ENCODE measurements at regions not wholly inside any gene's neighbourhood (a gene's known extent, or its start where the extent isn't known, plus 50 kb on each side); places are given as distances from the start of the nearest gene placed in this dataset.

- no peak overlapping the region for H3K27ac Mint-ChIP-seq
- no peaks in the 10 kb centered on the region for H3K36me3 Mint-ChIP-seq (ENCODE audit: low read depth)
- H3K27me3 Mint-ChIP-seq, result no peaks in the 10 kb centered on the region
- H3K4me1 Mint-ChIP-seq (ENCODE audit: low read depth), result no peaks in the 10 kb centered on the region
- peaks cover 5% of the 10 kb centered on the region for H3K9me3 Mint-ChIP-seq
- H3K4me3 Mint-ChIP-seq, result no peak overlapping the region
Measured at GRCh38 chr4:12712648-12713339, 771.3 kb downstream of the RAB28 start.

- Mint-ChIP-seq H3K4me3 (no peak overlapping the region), H3K27ac (no peak overlapping the region), H3K9me3 (no peaks in the 10 kb centered on the region), H3K36me3 (ENCODE audit: low read depth) (no peaks in the 10 kb centered on the region), H3K4me1 (ENCODE audit: low read depth) (no peaks in the 10 kb centered on the region), H3K27me3 (no peaks in the 10 kb centered on the region)
Measured at GRCh38 chr4:12707381-12708175, 776.6 kb downstream of the RAB28 start.

DNA sequence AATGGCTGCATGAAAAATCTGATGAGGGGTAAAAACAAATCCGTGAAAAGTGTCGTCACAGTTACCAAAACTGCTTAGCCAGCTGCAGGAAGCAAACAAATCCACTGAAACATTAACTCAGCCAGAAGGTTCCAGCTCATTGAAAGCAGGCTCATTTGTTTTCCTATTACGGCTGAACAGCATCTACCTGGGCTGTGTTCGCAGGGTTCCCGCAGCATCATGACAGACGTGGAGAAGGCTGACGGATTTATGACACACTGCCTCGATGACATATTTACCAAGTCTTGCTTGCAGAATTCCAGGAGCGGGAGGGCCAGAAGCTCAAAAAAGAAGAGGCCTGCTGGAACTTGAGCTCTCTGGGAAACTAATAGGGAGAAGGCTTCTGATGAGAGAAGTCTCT is 781.1 kb downstream of the RAB28 start:
- Mint-ChIP-seq H3K4me3 (no peak overlapping the region), H3K36me3 (ENCODE audit: low read depth) (no peaks in the 10 kb centered on the region), H3K9me3 (no peaks in the 10 kb centered on the region), H3K27ac (no peak overlapping the region), H3K4me1 (ENCODE audit: low read depth) (no peaks in the 10 kb centered on the region), H3K27me3 (no peaks in the 10 kb centered on the region)

DNA sequence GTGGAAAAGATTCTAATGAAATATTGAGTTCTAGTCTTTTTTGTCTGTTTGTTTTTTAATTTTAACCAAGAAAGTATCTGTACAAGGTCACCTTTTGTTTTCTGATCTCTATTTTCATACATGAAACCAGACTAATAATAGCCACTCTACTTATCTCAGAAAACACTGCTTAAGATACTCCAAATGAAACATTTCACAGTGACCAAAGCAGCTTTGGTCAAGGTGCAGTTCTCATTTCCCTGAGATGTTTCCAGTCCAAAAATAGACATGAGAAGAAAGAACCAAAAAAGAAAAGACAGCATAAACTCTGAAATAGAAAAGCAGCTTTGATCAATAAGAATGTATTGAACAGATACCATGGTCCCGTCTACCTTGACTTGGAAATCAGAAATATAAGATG is 782.8 kb downstream of the RAB28 start:
- Mint-ChIP-seq H3K9me3 (no peaks in the 10 kb centered on the region), H3K4me1 (ENCODE audit: low read depth) (no peaks in the 10 kb centered on the region), H3K36me3 (ENCODE audit: low read depth) (no peaks in the 10 kb centered on the region), H3K27me3 (no peaks in the 10 kb centered on the region), H3K4me3 (no peak overlapping the region), H3K27ac (no peak overlapping the region)

DNA sequence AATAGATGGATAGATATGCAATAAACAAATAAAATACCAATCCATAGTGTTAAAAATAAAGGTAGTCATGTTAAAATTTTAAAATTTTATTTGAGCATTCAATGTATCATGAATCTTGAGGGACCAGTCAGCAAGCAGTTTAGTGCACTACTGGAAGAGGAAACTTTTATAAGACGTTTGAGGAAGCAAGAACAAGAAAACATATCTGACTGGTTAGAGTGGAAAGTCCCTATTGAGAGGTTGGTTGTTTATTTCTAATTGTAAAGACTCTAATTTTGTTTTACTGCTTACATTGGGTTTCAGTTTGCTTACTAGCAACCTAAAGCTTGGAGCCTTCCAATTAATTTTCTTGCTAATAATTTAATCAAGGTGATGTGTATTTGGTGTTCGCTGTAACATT is 786.2 kb downstream of the RAB28 start:
- no peaks in the 10 kb centered on the region for H3K36me3 Mint-ChIP-seq (ENCODE audit: low read depth)
- H3K4me1 Mint-ChIP-seq (ENCODE audit: low read depth), result no peaks in the 10 kb centered on the region
- H3K27me3 Mint-ChIP-seq, result no peaks in the 10 kb centered on the region
- no peak overlapping the region for H3K27ac Mint-ChIP-seq
- H3K9me3 Mint-ChIP-seq, result no peaks in the 10 kb centered on the region
- H3K4me3 Mint-ChIP-seq, result no peak overlapping the region

DNA sequence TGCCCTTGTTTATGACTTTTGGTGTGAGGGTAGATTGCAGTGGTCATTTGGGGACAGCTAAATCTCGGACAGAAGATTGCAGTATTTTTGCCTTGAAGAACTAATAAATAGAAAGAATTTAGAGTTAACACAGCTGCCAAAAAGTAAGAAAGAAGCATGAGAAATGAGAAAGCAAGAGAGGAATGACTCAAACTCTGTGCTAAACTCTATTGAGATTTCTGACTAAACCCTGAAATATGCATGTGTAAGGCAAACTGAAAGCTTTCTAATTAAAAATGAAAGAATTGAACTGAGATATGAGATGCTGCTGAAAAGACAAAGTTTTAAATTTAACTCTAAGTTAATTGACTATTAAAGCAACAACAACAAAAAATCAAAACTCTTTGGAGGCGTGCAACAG is 791.3 kb downstream of the RAB28 start:
- no peak overlapping the region for H3K4me3 Mint-ChIP-seq
- no peaks in the 10 kb centered on the region for H3K36me3 Mint-ChIP-seq (ENCODE audit: low read depth)
- H3K27me3 Mint-ChIP-seq, result peaks cover 3% of the 10 kb centered on the region
- H3K9me3 Mint-ChIP-seq, result peaks cover 4% of the 10 kb centered on the region
- H3K27ac Mint-ChIP-seq, result no peak overlapping the region
- no peaks in the 10 kb centered on the region for H3K4me1 Mint-ChIP-seq (ENCODE audit: low read depth)

DNA sequence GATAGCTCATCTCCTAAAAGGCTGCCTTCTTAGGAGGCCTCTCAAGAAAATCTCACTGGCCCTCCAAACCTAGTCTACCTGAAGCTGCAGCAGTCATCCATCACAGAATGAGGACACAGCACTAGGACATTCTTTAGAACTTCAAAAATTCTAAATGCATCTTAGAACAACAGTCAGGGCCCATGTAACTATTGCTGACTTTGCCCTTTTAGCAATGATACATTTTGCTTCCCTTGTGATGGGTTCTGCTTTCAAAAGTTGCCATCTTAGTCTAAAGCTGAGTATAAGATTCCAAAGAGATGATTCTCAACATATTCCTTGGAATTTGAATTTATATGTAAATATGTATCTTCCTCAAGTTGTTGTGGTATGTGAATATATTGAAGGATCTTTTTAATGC is 793.0 kb downstream of the RAB28 start:
- peaks cover 4% of the 10 kb centered on the region for H3K9me3 Mint-ChIP-seq
- no peak overlapping the region for H3K27ac Mint-ChIP-seq
- H3K4me1 Mint-ChIP-seq (ENCODE audit: low read depth), result no peaks in the 10 kb centered on the region
- no peaks in the 10 kb centered on the region for H3K36me3 Mint-ChIP-seq (ENCODE audit: low read depth)
- H3K4me3 Mint-ChIP-seq, result no peak overlapping the region
- peaks cover 3% of the 10 kb centered on the region for H3K27me3 Mint-ChIP-seq

GRCh38 chr4:12689457-12689856 is 794.7 kb downstream of the RAB28 start:
- Mint-ChIP-seq H3K4me3 (no peak overlapping the region), H3K27ac (no peak overlapping the region), H3K9me3 (peaks cover 4% of the 10 kb centered on the region), H3K27me3 (peaks cover 3% of the 10 kb centered on the region), H3K4me1 (ENCODE audit: low read depth) (no peaks in the 10 kb centered on the region), H3K36me3 (ENCODE audit: low read depth) (no peaks in the 10 kb centered on the region)

GRCh38 chr4:12679217-12679616 is 804.9 kb downstream of the RAB28 start:
- peaks cover 3% of the 10 kb centered on the region for H3K27me3 Mint-ChIP-seq
- no peaks in the 10 kb centered on the region for H3K4me1 Mint-ChIP-seq (ENCODE audit: low read depth)
- no peak overlapping the region for H3K27ac Mint-ChIP-seq
- H3K9me3 Mint-ChIP-seq, result peaks cover 6% of the 10 kb centered on the region
- no peak overlapping the region for H3K4me3 Mint-ChIP-seq
- no peaks in the 10 kb centered on the region for H3K36me3 Mint-ChIP-seq (ENCODE audit: low read depth)

DNA sequence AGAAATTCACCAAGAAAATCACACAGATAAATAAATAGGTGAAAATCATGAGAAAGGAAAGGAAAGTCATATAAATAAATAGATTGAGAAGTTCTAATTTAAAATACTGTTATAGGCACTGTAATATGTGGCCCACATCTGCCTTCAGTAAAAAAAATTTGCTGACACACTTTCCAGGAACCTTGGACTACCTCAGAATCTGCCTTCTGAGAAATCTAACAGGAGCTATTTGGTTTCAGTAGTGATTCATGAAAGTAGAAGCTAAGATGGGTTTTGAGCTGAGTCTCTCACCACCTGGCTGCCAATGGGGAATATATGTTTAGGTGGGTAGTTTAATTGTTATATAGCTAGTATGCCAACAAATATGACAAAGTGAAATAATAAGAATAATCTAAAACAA is 810.0 kb downstream of the RAB28 start:
- Mint-ChIP-seq H3K27me3 (no peaks in the 10 kb centered on the region), H3K4me3 (no peak overlapping the region), H3K4me1 (ENCODE audit: low read depth) (no peaks in the 10 kb centered on the region), H3K27ac (no peak overlapping the region), H3K36me3 (ENCODE audit: low read depth) (no peaks in the 10 kb centered on the region), H3K9me3 (peaks cover 10% of the 10 kb centered on the region)

GRCh38 chr4:12672303-12672702 is 811.8 kb downstream of the RAB28 start:
- H3K9me3 Mint-ChIP-seq, result peaks cover 14% of the 10 kb centered on the region
- H3K27ac Mint-ChIP-seq, result no peak overlapping the region
- no peaks in the 10 kb centered on the region for H3K4me1 Mint-ChIP-seq (ENCODE audit: low read depth)
- no peak overlapping the region for H3K4me3 Mint-ChIP-seq
- H3K36me3 Mint-ChIP-seq (ENCODE audit: low read depth), result no peaks in the 10 kb centered on the region
- H3K27me3 Mint-ChIP-seq, result no peaks in the 10 kb centered on the region

GRCh38 chr4:12658146-12658545 is 826.0 kb downstream of the RAB28 start:
- Mint-ChIP-seq H3K4me1 (ENCODE audit: low read depth) (no peaks in the 10 kb centered on the region), H3K4me3 (no peak overlapping the region), H3K27me3 (no peaks in the 10 kb centered on the region), H3K9me3 (peaks cover 4% of the 10 kb centered on the region), H3K36me3 (ENCODE audit: low read depth) (no peaks in the 10 kb centered on the region), H3K27ac (no peak overlapping the region)

DNA sequence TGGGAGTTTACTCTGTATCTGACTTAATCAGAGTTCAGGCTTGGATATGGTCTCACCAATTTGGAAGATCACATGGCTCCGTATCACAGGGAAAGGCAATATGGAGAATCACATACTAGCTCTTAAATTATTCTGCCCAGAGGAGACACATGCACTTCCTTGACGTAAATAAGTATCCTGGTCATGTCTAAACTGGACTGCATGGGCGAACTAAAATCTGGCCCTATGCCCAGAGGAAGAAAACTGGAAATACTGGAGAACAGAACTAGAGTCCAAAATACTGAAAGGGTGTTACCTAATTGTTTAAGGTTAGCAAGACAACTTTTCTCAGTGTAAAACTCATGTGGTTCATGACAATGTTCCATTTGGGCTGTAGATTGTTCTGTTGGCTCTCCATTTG is 832.3 kb downstream of the RAB28 start:
- Mint-ChIP-seq H3K4me1 (ENCODE audit: low read depth) (no peaks in the 10 kb centered on the region), H3K27me3 (no peaks in the 10 kb centered on the region), H3K9me3 (peaks cover 4% of the 10 kb centered on the region), H3K36me3 (ENCODE audit: low read depth) (no peaks in the 10 kb centered on the region), H3K4me3 (no peak overlapping the region), H3K27ac (no peak overlapping the region)

DNA sequence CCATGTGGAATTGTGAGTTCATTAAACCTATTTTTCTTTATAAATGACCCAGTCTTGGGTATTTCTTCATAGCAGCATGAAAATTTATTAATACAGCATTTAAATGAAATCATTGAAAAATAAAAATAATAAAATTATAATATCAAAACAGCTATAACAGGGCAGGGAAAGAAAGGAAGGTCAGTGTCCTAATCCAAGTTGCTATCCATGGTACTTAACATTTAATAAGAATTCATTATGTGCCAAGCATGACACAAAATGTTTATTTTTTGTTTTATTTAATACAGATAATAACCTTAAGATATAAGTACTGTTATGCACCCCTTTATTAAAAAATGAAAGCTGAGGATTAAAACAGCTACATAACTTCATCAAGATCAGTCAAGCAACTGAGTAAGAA is 838.4 kb downstream of the RAB28 start:
- Mint-ChIP-seq H3K27me3 (peaks cover 3% of the 10 kb centered on the region), H3K4me3 (no peak overlapping the region), H3K9me3 (no peaks in the 10 kb centered on the region), H3K27ac (no peak overlapping the region), H3K36me3 (ENCODE audit: low read depth) (no peaks in the 10 kb centered on the region), H3K4me1 (ENCODE audit: low read depth) (no peaks in the 10 kb centered on the region)

- no peaks in the 10 kb centered on the region for H3K4me1 Mint-ChIP-seq (ENCODE audit: low read depth)
- no peaks in the 10 kb centered on the region for H3K36me3 Mint-ChIP-seq (ENCODE audit: low read depth)
- no peaks in the 10 kb centered on the region for H3K9me3 Mint-ChIP-seq
- H3K4me3 Mint-ChIP-seq, result no peak overlapping the region
- peaks cover 3% of the 10 kb centered on the region for H3K27me3 Mint-ChIP-seq
- H3K27ac Mint-ChIP-seq, result no peak overlapping the region
Measured at GRCh38 chr4:12644261-12644660, 839.9 kb downstream of the RAB28 start.

DNA sequence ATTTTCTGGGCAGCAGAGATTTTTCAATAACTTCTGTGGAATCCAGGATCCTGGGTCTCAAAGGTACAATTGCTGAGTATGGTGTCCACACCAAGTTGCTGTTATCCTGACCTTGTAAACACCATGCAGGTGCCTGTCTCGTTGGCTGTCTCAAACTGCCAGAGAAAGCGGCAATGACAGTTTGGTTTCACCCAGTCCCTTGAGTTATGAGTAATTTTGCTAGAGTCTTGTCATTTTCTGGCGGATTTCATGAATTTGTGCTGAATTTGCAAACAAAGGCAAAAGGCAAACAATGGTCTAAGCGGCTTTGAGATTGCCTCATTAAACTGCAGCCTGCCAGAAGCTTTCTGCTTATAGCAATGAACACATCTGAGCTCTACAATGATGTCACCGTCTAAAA is 847.9 kb downstream of the RAB28 start:
- Mint-ChIP-seq H3K27me3 (no peaks in the 10 kb centered on the region), H3K27ac (no peak overlapping the region), H3K4me1 (ENCODE audit: low read depth) (no peaks in the 10 kb centered on the region), H3K36me3 (ENCODE audit: low read depth) (no peaks in the 10 kb centered on the region), H3K4me3 (no peak overlapping the region), H3K9me3 (peaks cover 5% of the 10 kb centered on the region)

All from stimulated activated naive CD8-positive, alpha-beta T cell treated with anti-CD3 and anti-CD28 coated beads, Interleukin-15, Interleukin-2, amounts not matched to agents 100 ng/mL and 50 ng/mL, for 24 hours (primary cell).